Vagina (tissue), 2 donors: ENCODE measurements at regions not wholly inside any gene's neighbourhood (a gene's known extent, or its start where the extent isn't known, plus 50 kb on each side); places are given as distances from the start of the nearest gene placed in this dataset.

ENCODE experiments used
- DNase-seq, 2 donors: peaks; one replicate each; pipeline ENCODE4 v3.0.0-alpha.2; 2017; ENCODE audit errors: extremely low spot score in 2 of 2
- H3K27ac ChIP-seq: fragments of 200-600 bp; sonication (generic); one replicate; pipeline ENCODE4 v1.5.1; 2019
- H3K27me3 ChIP-seq: fragments of 200-600 bp; sonication (generic); one replicate; pipeline ENCODE4 v1.5.1; 2019
- H3K36me3 ChIP-seq, 2 donors: fragments of 200-600 bp; sonication (generic); one replicate each; pipeline ENCODE4 v1.5.1; 2017 to 2019
- H3K4me1 ChIP-seq: fragments of 200-600 bp; sonication (generic); one replicate; pipeline ENCODE4 v1.5.1; 2019
- H3K4me3 ChIP-seq, 2 donors: fragments of 200-600 bp; sonication (generic); 1 replicate in 1 of 2; 2 replicates in 1 of 2; pipeline ENCODE4 v1.5.1; 2016 to 2019
- H3K9me3 ChIP-seq: fragments of 200-600 bp; sonication (generic); one replicate; pipeline ENCODE4 v1.5.1; 2019
- POLR2A ChIP-seq, 2 donors: fragments of 450-650 bp; IDR thresholded peaks; one replicate each; pipeline ENCODE4 v1.6.1; 2017; ENCODE audit warnings: antibody characterized with exemption in 2 of 2, mild to moderate bottlenecking in 2 of 2, moderate library complexity in 2 of 2
- POLR2AphosphoS5 ChIP-seq, 2 donors: sonication (generic); formaldehyde crosslinking; IDR thresholded peaks; one replicate each; pipeline ENCODE4 v1.9.0; 2017; ENCODE audit warnings: antibody characterized with exemption in 2 of 2, mild to moderate bottlenecking in 2 of 2, low read depth in 1 of 2; ENCODE audit not compliant: insufficient read depth in 1 of 2
- intact Hi-C: fragments of 100-400 bp; cut with DNase I; formaldehyde crosslinking; loops from one replicate; pipeline ENCODE4 v1.15.1; 2023
- TF ChIP-seq, protein P1 (sequence below), 3 experiments: fragments of 450-650 bp in 2 of 3; fragments of 200-600 bp in 1 of 3; sonication (generic) in 1 of 3; IDR thresholded peaks; one replicate each; pipeline ENCODE4 v1.5.1; 2017 to 2019; ENCODE audit warnings: antibody characterized with exemption in 3 of 3, mild to moderate bottlenecking in 2 of 3, moderate library complexity in 2 of 3

DNA sequence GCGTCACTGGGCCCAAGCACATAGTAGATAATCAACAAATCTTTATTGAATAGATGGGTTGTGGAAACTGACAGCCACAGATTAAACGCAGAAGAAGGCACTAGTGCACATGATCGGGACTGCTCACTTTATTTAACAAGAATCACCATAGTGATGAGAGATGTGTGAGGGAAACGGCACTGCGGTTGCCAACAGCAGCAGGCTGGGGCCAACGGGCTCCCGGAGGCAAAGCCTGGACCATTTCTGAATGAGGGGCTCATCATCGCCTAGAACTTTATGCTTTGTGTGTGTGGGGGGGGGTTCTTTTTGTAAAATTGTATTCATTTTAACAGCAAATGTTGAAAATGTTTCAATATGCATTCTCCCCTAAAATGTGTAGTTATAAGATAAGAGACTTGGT is 61.9 kb upstream of the RUFY1 start:
- H3K9me3 ChIP-seq, result no peaks in the 10 kb centered on the region
- no peak overlapping the region for H3K4me3 ChIP-seq
- no peaks in the 10 kb centered on the region for H3K36me3 ChIP-seq
- no peaks in the 10 kb centered on the region for H3K27me3 ChIP-seq
- no peaks in the 10 kb centered on the region for H3K4me1 ChIP-seq
- no peak for TF ChIP-seq POLR2AphosphoS5 (IDR thresholded peaks at IDR 0.05; ENCODE audit: insufficient read depth in 1 of 2, low read depth in 1 of 2)
- TF ChIP-seq POLR2A (IDR thresholded peaks at IDR 0.05), result no peak
- TF ChIP-seq, protein P1, sequence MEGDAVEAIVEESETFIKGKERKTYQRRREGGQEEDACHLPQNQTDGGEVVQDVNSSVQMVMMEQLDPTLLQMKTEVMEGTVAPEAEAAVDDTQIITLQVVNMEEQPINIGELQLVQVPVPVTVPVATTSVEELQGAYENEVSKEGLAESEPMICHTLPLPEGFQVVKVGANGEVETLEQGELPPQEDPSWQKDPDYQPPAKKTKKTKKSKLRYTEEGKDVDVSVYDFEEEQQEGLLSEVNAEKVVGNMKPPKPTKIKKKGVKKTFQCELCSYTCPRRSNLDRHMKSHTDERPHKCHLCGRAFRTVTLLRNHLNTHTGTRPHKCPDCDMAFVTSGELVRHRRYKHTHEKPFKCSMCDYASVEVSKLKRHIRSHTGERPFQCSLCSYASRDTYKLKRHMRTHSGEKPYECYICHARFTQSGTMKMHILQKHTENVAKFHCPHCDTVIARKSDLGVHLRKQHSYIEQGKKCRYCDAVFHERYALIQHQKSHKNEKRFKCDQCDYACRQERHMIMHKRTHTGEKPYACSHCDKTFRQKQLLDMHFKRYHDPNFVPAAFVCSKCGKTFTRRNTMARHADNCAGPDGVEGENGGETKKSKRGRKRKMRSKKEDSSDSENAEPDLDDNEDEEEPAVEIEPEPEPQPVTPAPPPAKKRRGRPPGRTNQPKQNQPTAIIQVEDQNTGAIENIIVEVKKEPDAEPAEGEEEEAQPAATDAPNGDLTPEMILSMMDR (IDR thresholded peaks at IDR 0.05), result no peak
- H3K27ac ChIP-seq, result no peak overlapping the region
- intact Hi-C loops, result no loop called here
- no peak for DNase-seq

DNA sequence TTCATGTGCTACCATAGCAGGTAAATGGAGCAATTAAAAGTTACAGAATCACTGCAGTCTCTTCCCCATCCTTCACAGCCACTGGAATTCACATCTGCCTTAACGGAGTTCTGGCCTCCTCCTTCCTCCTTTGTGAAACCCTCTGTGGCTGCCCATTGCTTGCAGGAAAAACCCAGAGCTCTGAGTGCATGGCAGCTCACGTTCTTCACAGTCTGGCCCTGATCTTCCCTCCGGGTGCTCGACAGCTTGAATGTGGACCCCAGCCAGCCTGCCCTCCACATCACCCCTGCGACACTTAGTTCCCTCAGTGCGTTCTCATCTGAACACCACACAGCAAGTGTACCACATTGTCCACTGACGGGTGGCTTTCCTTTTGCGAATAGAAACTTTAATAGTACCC is 63.2 kb upstream of the RUFY1 start:
- H3K27me3 ChIP-seq, result no peaks in the 10 kb centered on the region
- no peaks in the 10 kb centered on the region for H3K9me3 ChIP-seq
- intact Hi-C loops, result no loop called here
- no peak overlapping the region for H3K4me3 ChIP-seq
- H3K27ac ChIP-seq, result no peak overlapping the region
- no peaks in the 10 kb centered on the region for H3K4me1 ChIP-seq
- H3K36me3 ChIP-seq, result no peaks in the 10 kb centered on the region
- DNase-seq, result no peak
- no peak for TF ChIP-seq POLR2A (IDR thresholded peaks at IDR 0.05)
- no peak for TF ChIP-seq POLR2AphosphoS5 (IDR thresholded peaks at IDR 0.05; ENCODE audit: insufficient read depth in 1 of 2, low read depth in 1 of 2)
- TF ChIP-seq, protein P1 (IDR thresholded peaks at IDR 0.05), result no peak

DNA sequence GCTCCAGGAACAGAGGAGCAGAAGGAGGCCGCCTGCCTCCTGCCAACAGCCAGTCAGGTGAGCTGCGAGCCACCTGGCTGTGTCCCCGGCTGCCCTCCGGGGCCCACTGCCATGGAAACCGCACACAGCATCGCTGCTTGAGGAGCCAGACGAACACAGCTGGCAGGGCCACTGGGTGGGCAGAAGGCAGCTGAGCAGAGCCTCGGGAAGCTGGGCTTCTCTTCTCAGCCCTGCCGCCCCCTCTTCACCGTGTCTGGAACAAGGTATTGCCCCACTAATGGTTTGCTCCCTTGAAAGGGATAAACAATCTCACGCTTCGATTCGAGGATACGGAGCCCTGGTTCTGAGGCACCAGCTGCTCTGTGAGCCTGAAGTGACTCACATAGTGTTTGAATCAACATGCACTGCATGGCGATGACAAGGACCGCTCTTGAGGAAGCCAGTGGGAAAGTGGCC is 63.7 kb upstream of the RUFY1 start:
- H3K27ac ChIP-seq, result no peak overlapping the region
- no peak overlapping the region for H3K4me3 ChIP-seq
- TF ChIP-seq POLR2AphosphoS5 (IDR thresholded peaks at IDR 0.05; ENCODE audit: insufficient read depth in 1 of 2, low read depth in 1 of 2), result no peak
- no peak for TF ChIP-seq POLR2A (IDR thresholded peaks at IDR 0.05)
- TF ChIP-seq, protein P1 (IDR thresholded peaks at IDR 0.05), result no peak
- intact Hi-C loops, result no loop called here
- no peaks in the 10 kb centered on the region for H3K36me3 ChIP-seq
- no peak for DNase-seq
- H3K9me3 ChIP-seq, result no peaks in the 10 kb centered on the region
- no peaks in the 10 kb centered on the region for H3K27me3 ChIP-seq
- H3K4me1 ChIP-seq, result no peaks in the 10 kb centered on the region

DNA sequence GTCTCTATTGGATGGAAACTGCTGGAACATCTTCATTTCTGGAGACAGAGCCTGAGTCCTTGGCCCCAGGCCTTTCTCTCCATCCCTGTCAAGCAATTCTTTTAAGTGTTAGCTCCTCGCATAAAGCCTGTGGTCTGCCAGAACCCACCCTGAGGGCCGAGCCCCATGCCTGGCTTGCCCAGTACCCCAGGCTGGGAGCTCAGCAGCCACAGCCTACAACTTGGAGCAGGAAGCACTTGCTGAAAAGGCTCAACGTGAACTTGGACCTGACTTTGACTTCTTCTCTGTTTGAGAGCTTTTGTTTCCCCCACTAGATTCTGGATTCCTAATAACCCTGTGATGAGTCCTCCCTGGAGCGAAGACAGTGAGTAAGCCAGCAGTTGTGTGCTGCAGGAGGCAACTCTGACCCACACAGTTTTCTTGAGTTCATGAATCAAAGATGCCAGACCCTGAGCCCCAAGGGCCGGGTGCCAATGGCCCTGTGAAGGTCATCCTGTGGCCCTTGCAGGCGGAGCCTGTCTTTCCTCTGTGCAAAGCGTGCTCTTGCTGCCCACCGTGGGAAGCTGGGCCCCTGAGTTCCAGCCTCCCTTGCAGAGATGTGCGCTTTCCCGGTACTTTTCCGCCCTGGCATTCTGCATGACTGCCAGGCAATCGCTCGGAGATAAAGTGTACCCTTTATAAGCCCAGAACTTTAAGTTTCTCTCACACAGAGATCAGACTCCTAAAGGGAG is 64.3 kb upstream of the RUFY1 start:
- Histone ChIP-seq H3K27me3 (no peaks in the 10 kb centered on the region), H3K4me3 (no peak overlapping the region), H3K9me3 (no peaks in the 10 kb centered on the region), H3K27ac (no peak overlapping the region), H3K4me1 (no peaks in the 10 kb centered on the region), H3K36me3 (no peaks in the 10 kb centered on the region)
- no peak for TF ChIP-seq POLR2AphosphoS5 (IDR thresholded peaks at IDR 0.05; ENCODE audit: insufficient read depth in 1 of 2, low read depth in 1 of 2)
- TF ChIP-seq, protein P1 (IDR thresholded peaks at IDR 0.05), result no peak
- TF ChIP-seq POLR2A (IDR thresholded peaks at IDR 0.05), result no peak
- intact Hi-C loops, result no loop called here
- no peak for DNase-seq

DNA sequence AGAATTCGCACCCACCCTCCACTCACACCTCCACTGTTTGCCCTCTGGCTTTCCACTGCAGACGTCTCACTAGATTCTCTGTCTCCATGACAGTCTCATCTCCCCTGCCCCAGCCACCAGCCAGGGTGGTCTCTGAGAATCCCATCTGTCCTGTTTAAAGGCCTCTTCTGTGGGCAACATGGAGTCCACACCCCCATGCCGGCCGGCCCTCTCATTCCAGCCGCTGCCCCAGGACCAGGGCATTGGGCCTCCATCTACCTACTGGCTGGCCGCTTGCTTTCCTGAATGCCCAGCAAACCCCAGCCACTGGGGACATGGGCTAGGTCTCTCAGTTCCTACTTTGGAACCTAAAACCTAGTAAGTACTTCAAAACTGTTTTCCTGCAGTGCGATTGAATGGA is 65.6 kb upstream of the RUFY1 start:
- TF ChIP-seq POLR2AphosphoS5 (IDR thresholded peaks at IDR 0.05; ENCODE audit: insufficient read depth in 1 of 2, low read depth in 1 of 2) (no peak), POLR2A (IDR thresholded peaks at IDR 0.05) (no peak)
- TF ChIP-seq, protein P1 (IDR thresholded peaks at IDR 0.05), result no peak
- intact Hi-C loops, result no loop called here
- no peak for DNase-seq

More for the DNA sequence above, 65.6 kb upstream of the RUFY1 start:
- Histone ChIP-seq H3K27ac (no peak overlapping the region), H3K4me1 (no peaks in the 10 kb centered on the region), H3K4me3 (no peak overlapping the region), H3K36me3 (no peaks in the 10 kb centered on the region), H3K9me3 (no peaks in the 10 kb centered on the region), H3K27me3 (no peaks in the 10 kb centered on the region)
